Activated CD4-positive, alpha-beta memory T cell treated with anti-CD3 and anti-CD28 coated beads for 36 hours (primary cell): ENCODE measurements at regions not wholly inside any gene's neighbourhood (a gene's known extent, or its start where the extent isn't known, plus 50 kb on each side); places are given as distances from the start of the nearest gene placed in this dataset.

Source experiments
- CTCF ChIA-PET: fragments of 350-600 bp; sonication (Branson Sonifier 250); formaldehyde crosslinking; loops from one replicate; lab custom pipeline; 2021; ENCODE audit warnings: antibody characterized with exemption, inconsistent platforms; lab: Charles Lee
- POLR2A ChIA-PET: fragments of 350-600 bp; sonication (Branson Sonifier 250); formaldehyde crosslinking; loops from one replicate; lab custom pipeline; 2021; ENCODE audit warnings: antibody characterized with exemption; lab: Charles Lee
- DNase-seq: peaks from one replicate; pipeline ENCODE4 v3.0.0-alpha.2; 2020
- H3K27ac Mint-ChIP-seq: one replicate; pipeline ENCODE4 v1.8.0; 2021; ENCODE audit warnings: mixed read lengths
- H3K27me3 Mint-ChIP-seq: one replicate; pipeline ENCODE4 v1.8.0; 2021; ENCODE audit warnings: mixed read lengths
- H3K36me3 Mint-ChIP-seq: one replicate; pipeline ENCODE4 v1.8.0; 2021; ENCODE audit warnings: mixed read lengths
- H3K4me1 Mint-ChIP-seq: one replicate; pipeline ENCODE4 v1.8.0; 2021; ENCODE audit warnings: low read depth, mixed read lengths
- H3K4me3 Mint-ChIP-seq: one replicate; pipeline ENCODE4 v1.8.0; 2021; ENCODE audit warnings: mild to moderate bottlenecking, mixed read lengths
- H3K9me3 Mint-ChIP-seq: one replicate; pipeline ENCODE4 v1.8.0; 2021; ENCODE audit warnings: mixed read lengths
- intact Hi-C: fragments of 100-400 bp; cut with micrococcal nuclease; formaldehyde crosslinking; loops from one replicate; pipeline ENCODE4 v1.15.1; 2023

DNA sequence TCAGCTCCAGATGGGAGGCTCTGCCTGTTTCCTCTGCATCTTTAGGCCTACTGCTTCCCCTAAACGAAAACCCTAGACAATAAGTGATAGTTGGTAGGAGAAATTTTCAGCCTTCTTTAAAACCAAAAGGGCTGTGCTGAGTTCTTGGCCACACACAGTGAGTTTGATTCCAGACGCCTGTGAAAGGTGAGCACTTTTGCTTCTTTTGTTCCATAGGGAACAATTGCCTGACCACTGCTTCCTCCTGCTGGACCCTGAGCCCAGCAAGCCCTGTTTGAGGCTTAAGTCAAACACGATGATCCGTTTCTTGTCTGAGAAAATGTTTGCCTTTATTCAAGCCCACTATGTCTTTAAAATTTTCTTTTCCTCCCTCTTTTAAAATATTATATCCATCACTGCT is 493.9 kb downstream of the ZIC1 start:
- ChIA-PET CTCF (no interaction called here), POLR2A (no interaction called here)
- no peak overlapping the region for H3K27ac Mint-ChIP-seq
- intact Hi-C loops = no loop called here
- H3K27me3 Mint-ChIP-seq = no peaks in the 10 kb centered on the region
- no peak overlapping the region for H3K4me3 Mint-ChIP-seq
- no peaks in the 10 kb centered on the region for H3K4me1 Mint-ChIP-seq
- H3K36me3 Mint-ChIP-seq = no peaks in the 10 kb centered on the region
- peaks cover 3% of the 10 kb centered on the region for H3K9me3 Mint-ChIP-seq
- no peak for DNase-seq

DNA sequence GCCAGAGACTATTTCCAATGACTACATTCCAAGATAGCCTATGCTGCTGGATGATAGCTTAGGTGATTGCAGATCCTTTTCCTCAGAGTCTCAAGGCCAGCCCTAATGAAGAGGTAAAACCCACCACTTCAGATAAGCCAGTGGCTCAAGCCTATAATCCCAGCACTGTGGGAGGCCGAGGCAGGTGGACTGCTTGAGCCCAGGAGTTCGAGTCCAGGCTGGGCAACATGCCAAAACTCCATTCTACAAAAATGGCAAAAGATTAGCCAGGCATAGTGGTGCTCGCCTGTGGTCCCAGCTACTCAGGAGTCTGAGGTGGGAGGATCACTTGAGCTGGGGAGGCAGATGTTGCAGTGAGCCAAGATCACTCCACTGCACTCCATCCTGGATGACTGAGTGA is 495.3 kb downstream of the ZIC1 start:
- no peak for DNase-seq
- ChIA-PET CTCF (no interaction called here), POLR2A (no interaction called here)
- Mint-ChIP-seq H3K4me1 (no peaks in the 10 kb centered on the region), H3K4me3 (no peak overlapping the region), H3K9me3 (peaks cover 3% of the 10 kb centered on the region), H3K36me3 (no peaks in the 10 kb centered on the region), H3K27ac (no peak overlapping the region), H3K27me3 (no peaks in the 10 kb centered on the region)
- intact Hi-C loops = no loop called here

DNA sequence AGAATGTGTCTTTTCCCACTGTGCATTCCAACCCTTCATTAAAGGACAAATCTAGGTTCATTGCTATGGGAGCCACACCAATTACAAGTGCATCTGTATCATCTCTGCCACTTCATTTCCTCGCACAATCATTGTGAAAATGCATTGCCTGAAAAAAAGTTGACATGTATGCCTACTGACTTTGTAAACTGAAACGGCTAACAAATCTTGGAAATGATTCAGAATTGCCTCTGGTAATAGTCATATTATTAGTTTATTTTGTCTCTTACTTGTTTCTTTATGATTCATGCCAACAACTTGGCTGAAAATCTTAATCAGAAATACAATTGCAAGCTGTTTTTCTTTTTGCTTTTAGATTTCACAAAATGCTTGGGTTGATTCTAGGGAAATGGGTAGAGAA is 497.1 kb downstream of the ZIC1 start:
- H3K27ac Mint-ChIP-seq = no peak overlapping the region
- DNase-seq = no peak
- H3K4me3 Mint-ChIP-seq = no peak overlapping the region
- no peaks in the 10 kb centered on the region for H3K36me3 Mint-ChIP-seq
- no peaks in the 10 kb centered on the region for H3K4me1 Mint-ChIP-seq
- peaks cover 3% of the 10 kb centered on the region for H3K9me3 Mint-ChIP-seq
- ChIA-PET CTCF (no interaction called here), POLR2A (no interaction called here)
- no peaks in the 10 kb centered on the region for H3K27me3 Mint-ChIP-seq
- intact Hi-C loops = no loop called here

DNA sequence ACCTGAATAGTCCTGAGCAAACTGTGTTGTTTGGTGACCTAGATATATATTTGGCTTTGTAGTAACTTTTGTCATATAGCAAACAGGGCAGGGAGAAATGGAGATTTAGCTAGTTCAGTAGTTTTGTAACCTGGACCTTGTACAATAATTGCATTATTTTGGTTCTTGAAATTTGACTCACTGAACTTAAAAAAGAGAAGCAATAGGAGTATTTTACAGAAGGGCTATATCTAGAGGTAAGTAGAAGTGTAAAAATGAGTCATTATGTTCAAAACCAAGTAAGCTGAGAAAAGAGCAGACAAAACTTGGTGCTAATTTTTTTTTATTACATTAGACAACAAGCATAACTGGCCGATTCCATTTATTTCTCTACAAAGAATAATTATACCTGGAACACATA is 505.4 kb downstream of the ZIC1 start:
- Mint-ChIP-seq H3K27me3 (no peaks in the 10 kb centered on the region), H3K36me3 (no peaks in the 10 kb centered on the region), H3K9me3 (peaks cover 3% of the 10 kb centered on the region), H3K4me1 (no peaks in the 10 kb centered on the region), H3K27ac (no peak overlapping the region), H3K4me3 (no peak overlapping the region)
- POLR2A ChIA-PET = no interaction called here
- DNase-seq = no peak
- intact Hi-C loops = no loop called here
- CTCF ChIA-PET = no interaction called here

DNA sequence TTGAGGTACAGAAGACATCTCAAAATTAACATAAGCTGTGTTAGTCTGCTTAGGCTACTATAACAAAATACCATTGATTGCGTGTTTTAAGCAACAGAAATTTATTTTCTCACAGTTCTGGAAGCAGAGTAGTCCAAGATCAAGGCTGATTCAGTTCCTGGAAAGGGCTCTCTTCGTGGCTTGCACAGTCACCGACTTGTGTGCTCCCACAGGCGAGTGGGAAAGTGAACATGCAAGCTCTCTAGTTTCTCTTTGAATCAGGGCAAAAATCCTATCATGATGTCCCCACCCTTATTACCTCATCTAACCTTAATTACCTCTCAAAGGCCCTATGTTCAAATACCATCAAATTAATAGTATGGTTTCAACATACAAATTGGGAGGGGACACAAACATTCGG is 505.9 kb downstream of the ZIC1 start:
- Mint-ChIP-seq H3K27ac (no peak overlapping the region), H3K4me1 (no peaks in the 10 kb centered on the region), H3K36me3 (no peaks in the 10 kb centered on the region), H3K27me3 (no peaks in the 10 kb centered on the region), H3K4me3 (no peak overlapping the region), H3K9me3 (peaks cover 3% of the 10 kb centered on the region)
- POLR2A ChIA-PET = no interaction called here
- intact Hi-C loops = no loop called here
- CTCF ChIA-PET = no interaction called here
- DNase-seq = no peak

DNA sequence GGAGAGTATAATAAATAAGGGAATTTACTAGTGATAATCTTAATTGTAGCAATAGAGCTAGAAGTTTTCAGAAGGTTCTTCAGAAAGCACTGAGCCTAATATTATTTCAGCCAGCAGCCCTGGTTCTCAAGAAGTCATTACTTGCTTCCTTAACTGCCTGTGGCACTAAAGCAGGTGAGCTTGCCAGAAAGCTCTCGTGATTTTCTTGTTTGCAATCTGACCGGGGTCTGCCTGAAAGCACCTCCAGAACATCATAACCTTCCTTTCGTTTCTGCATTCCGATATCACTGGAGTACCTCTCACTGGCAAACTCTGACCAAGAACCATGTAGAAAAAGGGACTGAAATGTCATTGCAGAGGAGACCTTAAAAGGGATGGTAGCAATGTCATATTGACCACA is 510.3 kb downstream of the ZIC1 start:
- H3K27me3 Mint-ChIP-seq = no peaks in the 10 kb centered on the region
- CTCF ChIA-PET = no interaction called here

DNA sequence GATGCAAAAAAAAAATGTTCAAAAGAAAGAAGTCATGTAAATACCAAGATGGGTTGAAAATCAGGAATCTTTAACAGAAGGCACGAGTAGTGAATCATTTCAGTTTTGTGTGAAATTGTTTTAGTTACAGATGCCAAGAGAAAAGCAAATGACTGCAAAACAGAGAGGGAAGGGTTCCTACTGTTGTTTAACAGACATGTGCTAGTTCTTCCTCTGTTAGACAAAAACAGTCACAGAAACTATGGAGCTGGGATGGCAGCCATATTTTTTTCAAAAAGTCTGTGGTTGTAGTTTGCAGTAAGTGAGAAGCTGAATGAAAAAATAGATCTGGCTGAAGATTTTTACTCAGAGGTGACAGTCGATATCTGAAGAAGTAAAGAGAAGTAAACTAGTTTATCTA is 511.9 kb downstream of the ZIC1 start:
- ChIA-PET POLR2A (no interaction called here), CTCF (no interaction called here)
- Mint-ChIP-seq H3K9me3 (no peaks in the 10 kb centered on the region), H3K36me3 (no peaks in the 10 kb centered on the region), H3K27ac (no peak overlapping the region), H3K27me3 (no peaks in the 10 kb centered on the region), H3K4me1 (no peaks in the 10 kb centered on the region), H3K4me3 (no peak overlapping the region)
- intact Hi-C loops = no loop called here
- DNase-seq = no peak

More for the DNA sequence above, 510.3 kb downstream of the ZIC1 start:
- Mint-ChIP-seq H3K36me3 (no peaks in the 10 kb centered on the region), H3K27ac (no peak overlapping the region), H3K4me3 (no peak overlapping the region), H3K4me1 (no peaks in the 10 kb centered on the region), H3K9me3 (no peaks in the 10 kb centered on the region)
- POLR2A ChIA-PET = no interaction called here
- intact Hi-C loops = no loop called here
- no peak for DNase-seq

DNA sequence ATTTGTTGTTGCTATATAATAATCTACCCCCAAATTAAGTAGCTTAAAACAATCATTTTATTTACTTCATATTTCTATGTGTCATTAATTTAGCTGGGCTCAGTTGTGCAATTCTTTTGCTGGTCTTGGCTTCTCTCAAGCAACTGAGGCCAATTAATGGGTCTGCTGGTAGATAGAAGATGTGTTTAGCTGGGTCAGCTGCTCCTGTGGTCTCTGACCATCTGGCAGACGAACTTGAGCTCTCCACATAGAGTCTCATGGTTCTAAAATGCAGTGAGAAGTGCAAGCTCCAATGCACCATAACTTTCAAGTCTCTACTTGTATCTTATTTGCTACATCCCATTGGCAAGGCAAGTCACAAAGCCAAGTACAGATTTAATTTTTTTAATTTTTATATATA is 515.6 kb downstream of the ZIC1 start:
- H3K27ac Mint-ChIP-seq = no peak overlapping the region
- no peak overlapping the region for H3K4me3 Mint-ChIP-seq
- no peaks in the 10 kb centered on the region for H3K4me1 Mint-ChIP-seq
- ChIA-PET POLR2A (interaction anchor here (0.6 kb wide), 1 partner anchor 290 kb away, joined by 4 read pairs; no protein-coding TSS in a partner anchor), CTCF (interaction anchor here (0.7 kb wide), 1 partner anchor 51 kb away, joined by 3 read pairs; no protein-coding TSS in a partner anchor)
- DNase-seq = no peak
- H3K36me3 Mint-ChIP-seq = no peaks in the 10 kb centered on the region
- intact Hi-C loops = no loop called here
- H3K27me3 Mint-ChIP-seq = no peaks in the 10 kb centered on the region
- H3K9me3 Mint-ChIP-seq = no peaks in the 10 kb centered on the region

DNA sequence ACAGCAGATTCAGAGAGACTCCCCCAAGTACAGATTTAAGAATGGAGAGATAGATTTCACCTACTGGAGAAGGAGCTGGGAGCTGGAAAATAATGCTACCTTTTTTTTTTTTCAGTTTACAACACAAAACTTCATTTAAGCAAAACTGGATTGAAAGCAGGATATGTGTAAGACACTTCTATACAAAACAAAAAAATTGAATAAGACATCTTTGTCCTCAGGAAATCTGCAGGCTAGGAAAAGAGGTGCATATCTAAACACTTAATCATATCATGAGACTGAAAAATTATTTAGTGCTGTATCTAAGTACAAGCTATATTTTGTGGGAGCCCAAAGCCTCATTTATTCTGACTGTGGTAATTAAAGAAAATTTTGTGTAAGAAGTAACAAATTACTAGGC is 516.1 kb downstream of the ZIC1 start:
- H3K27me3 Mint-ChIP-seq = no peaks in the 10 kb centered on the region
- POLR2A ChIA-PET = interaction anchor here (0.6 kb wide), 1 partner anchor 290 kb away, joined by 4 read pairs; no protein-coding TSS in a partner anchor

DNA sequence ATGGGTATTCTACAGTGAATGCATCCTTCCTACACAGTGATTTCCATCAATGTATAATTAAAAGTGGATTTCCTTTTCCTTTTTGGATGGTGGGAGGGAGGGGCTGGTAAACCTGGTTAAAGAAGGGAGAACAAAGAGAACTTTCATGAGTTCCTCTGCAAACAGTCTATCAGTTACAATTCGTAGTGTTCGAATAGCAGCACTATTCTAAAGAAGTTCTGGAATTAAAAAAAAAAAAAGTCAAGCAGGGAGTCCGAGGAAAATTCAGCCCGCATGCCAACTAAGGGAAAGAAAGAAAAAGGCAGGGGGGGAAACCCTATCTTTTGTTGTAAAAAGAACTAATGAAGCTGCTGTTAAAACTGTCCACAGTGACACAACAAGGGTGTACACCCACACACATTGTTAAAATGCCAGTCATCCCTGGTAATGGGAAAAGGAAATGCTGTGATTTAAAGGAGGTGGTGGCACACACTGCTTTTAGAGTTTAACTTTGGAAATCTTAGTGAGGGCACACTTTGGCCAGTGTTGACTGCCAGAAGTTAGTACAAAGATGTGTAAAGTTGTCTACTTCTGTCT is 521.2 kb downstream of the ZIC1 start:
- no peaks in the 10 kb centered on the region for H3K9me3 Mint-ChIP-seq
- no peaks in the 10 kb centered on the region for H3K27me3 Mint-ChIP-seq
- no peaks in the 10 kb centered on the region for H3K36me3 Mint-ChIP-seq
- H3K27ac Mint-ChIP-seq = no peak overlapping the region
- intact Hi-C loops = no loop called here
- ChIA-PET CTCF (no interaction called here), POLR2A (no interaction called here)
- no peaks in the 10 kb centered on the region for H3K4me1 Mint-ChIP-seq
- H3K4me3 Mint-ChIP-seq = no peak overlapping the region
- no peak for DNase-seq

More for the DNA sequence above, 516.1 kb downstream of the ZIC1 start:
- CTCF ChIA-PET = no interaction called here
- Mint-ChIP-seq H3K4me1 (no peaks in the 10 kb centered on the region), H3K9me3 (no peaks in the 10 kb centered on the region), H3K27ac (no peak overlapping the region), H3K4me3 (no peak overlapping the region), H3K36me3 (no peaks in the 10 kb centered on the region)
- intact Hi-C loops = no loop called here
- no peak for DNase-seq

DNA sequence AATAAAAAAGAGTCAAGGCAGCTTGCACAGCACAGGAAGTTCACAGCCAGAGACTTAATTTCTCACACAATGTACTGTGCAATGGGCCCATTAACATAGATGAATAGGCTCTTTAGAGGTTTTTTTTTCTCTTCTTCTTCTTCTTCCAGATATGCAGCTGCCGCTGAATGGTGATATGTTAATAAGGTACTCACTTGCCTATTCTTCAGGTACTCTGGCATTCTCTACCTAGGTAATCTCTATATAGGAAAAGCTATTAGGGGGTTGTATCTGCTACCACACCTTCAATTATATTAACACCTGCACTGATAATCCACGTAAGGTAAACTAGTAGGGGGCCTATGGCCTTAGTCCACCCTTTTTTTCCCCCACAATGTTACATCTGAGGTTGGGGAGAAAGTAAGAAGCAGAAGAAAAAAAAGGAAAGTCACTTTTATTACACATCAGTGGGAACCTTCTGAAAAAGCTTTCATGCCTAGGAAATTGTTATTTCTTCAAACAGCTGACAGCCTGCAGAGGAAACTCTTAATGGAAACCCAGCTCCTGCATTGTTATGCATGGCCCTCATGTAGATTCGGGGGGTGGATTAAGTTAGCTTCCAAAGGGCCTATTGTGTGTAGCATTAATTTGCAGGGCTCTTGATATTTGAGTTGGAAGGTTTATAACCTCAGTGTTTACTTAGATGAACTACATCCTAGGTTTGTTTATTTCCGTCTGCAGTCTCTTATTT is 525.5 kb downstream of the ZIC1 start:
- Mint-ChIP-seq H3K27ac (no peak overlapping the region), H3K9me3 (no peaks in the 10 kb centered on the region), H3K36me3 (no peaks in the 10 kb centered on the region), H3K27me3 (no peaks in the 10 kb centered on the region), H3K4me1 (no peaks in the 10 kb centered on the region), H3K4me3 (no peak overlapping the region)
- POLR2A ChIA-PET = no interaction called here
- CTCF ChIA-PET = no interaction called here
- no peak for DNase-seq
- intact Hi-C loops = no loop called here

DNA sequence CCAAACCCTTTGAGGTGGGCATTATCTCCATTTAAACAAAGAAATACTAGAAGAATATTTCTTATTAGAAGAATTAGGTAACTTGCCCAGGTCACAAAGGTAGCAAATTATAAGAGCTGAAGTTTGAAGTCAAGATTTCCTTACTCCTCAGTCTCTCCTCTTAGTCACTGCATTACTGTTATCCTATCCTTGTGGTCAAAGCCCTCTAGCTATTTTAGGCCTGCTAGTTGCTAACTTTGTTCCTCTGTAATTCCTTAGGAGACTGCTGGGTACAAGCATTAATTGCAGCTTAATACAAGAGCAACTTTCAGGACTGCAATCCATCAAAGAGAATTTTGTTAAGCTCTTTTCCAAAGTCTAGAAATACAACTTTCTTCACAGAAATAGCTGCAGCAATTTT is 528.2 kb downstream of the ZIC1 start:
- no peak overlapping the region for H3K4me3 Mint-ChIP-seq
- POLR2A ChIA-PET = no interaction called here
- no peaks in the 10 kb centered on the region for H3K9me3 Mint-ChIP-seq
- intact Hi-C loops = no loop called here
- H3K27ac Mint-ChIP-seq = no peak overlapping the region
- CTCF ChIA-PET = no interaction called here
- no peak for DNase-seq
- H3K27me3 Mint-ChIP-seq = no peaks in the 10 kb centered on the region
- no peaks in the 10 kb centered on the region for H3K36me3 Mint-ChIP-seq
- no peaks in the 10 kb centered on the region for H3K4me1 Mint-ChIP-seq

DNA sequence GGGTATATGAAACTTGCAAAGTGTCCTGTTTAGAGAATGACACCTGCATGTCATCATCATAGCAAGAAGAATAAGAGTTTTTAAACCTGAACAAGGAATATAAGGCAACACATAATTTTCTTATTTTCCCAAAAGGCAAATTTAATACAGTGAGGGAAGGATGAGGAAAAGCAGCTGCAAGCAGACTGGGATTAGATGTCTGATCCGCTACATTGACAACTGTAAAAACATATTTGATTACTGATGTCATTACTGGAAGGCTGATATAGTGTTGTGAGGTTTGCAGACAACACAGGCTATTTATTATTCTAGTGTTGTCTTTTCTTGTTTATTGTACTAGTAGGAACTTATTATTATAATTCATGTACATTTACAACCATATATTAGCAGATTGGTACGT is 528.7 kb downstream of the ZIC1 start:
- DNase-seq = no peak
- intact Hi-C loops = no loop called here
- Mint-ChIP-seq H3K9me3 (no peaks in the 10 kb centered on the region), H3K27me3 (no peaks in the 10 kb centered on the region), H3K4me3 (no peak overlapping the region), H3K36me3 (no peaks in the 10 kb centered on the region), H3K27ac (no peak overlapping the region), H3K4me1 (no peaks in the 10 kb centered on the region)
- ChIA-PET CTCF (no interaction called here), POLR2A (no interaction called here)
